T-cell (primary cell): ENCODE measurements at regions not wholly inside any gene's neighbourhood (a gene's known extent, or its start where the extent isn't known, plus 50 kb on each side); places are given as distances from the start of the nearest gene placed in this dataset.

Source experiments
- ATAC-seq, 4 experiments: fragments of 200-7000 bp in 3 of 4; fragments of 150-1000 bp in 1 of 4; cut with Tn5 transposase; replicated peaks in 1 of 4; 1 replicate in 3 of 4; 2 replicates in 1 of 4; pipeline ENCODE4 v1.10.0; 2021; ENCODE audit warnings: moderate library complexity in 3 of 4, mild to moderate bottlenecking in 2 of 4, moderate number of reproducible peaks in 1 of 4
- CTCF ChIA-PET, 2 donors: fragments of 300-600 bp; sonication (Branson Sonifier 250); formaldehyde crosslinking; loops; one replicate each; lab custom pipeline; 2022; ENCODE audit warnings: antibody characterized with exemption in 2 of 2; lab: Charles Lee
- POLR2A ChIA-PET, 2 donors: fragments of 300-600 bp; sonication (Branson Sonifier 250); formaldehyde crosslinking; loops; one replicate each; lab custom pipeline; 2022; ENCODE audit warnings: antibody characterized with exemption in 2 of 2; lab: Charles Lee
- DNase-seq, 35 experiments: peaks; one replicate each; pipeline versions ENCODE4 v3.0.0 to v3.0.0-alpha.2; 2013 to 2023
- H3K27ac ChIP-seq: one replicate; pipeline ENCODE4 v1.5.1; 2013; ENCODE audit warnings: low read length
- H3K27me3 ChIP-seq, 2 experiments: replicated peaks in 1 of 2; 1 replicate in 1 of 2; 2 replicates in 1 of 2; pipeline versions ENCODE4 v1.6.1 to v1.7.0; 2013; ENCODE audit warnings: low read length in 1 of 2, mixed read lengths in 1 of 2; ENCODE audit not compliant: control insufficient read depth in 2 of 2, insufficient read depth in 2 of 2; ENCODE audit errors: extremely low read depth in 1 of 2
- H3K36me3 ChIP-seq, 2 donors: 1 replicate in 1 of 2; 2 replicates in 1 of 2; pipeline versions ENCODE4 v1.6.1 to v1.7.0; 2013; ENCODE audit warnings: low read length in 1 of 2; ENCODE audit not compliant: control insufficient read depth in 2 of 2, insufficient read depth in 1 of 2; ENCODE audit errors: extremely low read depth in 1 of 2
- H3K4me1 ChIP-seq, 2 experiments: 1 replicate in 1 of 2; 2 replicates in 1 of 2; pipeline versions ENCODE4 v1.6.1 to v1.7.0; 2013; ENCODE audit warnings: low read length in 2 of 2, mixed read lengths in 1 of 2; ENCODE audit not compliant: insufficient read depth in 2 of 2, control insufficient read depth in 1 of 2; ENCODE audit errors: extremely low read depth in 1 of 2
- H3K4me3 ChIP-seq, 2 donors: 1 replicate in 1 of 2; 2 replicates in 1 of 2; pipeline versions ENCODE4 v1.5.1 to v1.7.0; 2013; ENCODE audit warnings: mild to moderate bottlenecking in 2 of 2, low read length in 1 of 2, moderate library complexity in 1 of 2; ENCODE audit not compliant: control insufficient read depth in 1 of 2; ENCODE audit errors: extremely low read depth in 1 of 2
- H3K9me3 ChIP-seq: 2 replicates; pipeline ENCODE4 v1.7.0; 2013
- H3K27ac Mint-ChIP-seq, 2 donors: one replicate each; pipeline ENCODE4 v1.8.0; 2020 to 2021; ENCODE audit warnings: mild to moderate bottlenecking in 2 of 2, mixed read lengths in 2 of 2
- H3K27me3 Mint-ChIP-seq, 2 donors: one replicate each; pipeline ENCODE4 v1.8.0; 2021 to 2022; ENCODE audit warnings: mixed read lengths in 2 of 2
- H3K36me3 Mint-ChIP-seq: one replicate; pipeline ENCODE4 v1.8.0; 2021; ENCODE audit warnings: mixed read lengths
- H3K4me1 Mint-ChIP-seq, 3 donors: one replicate each; pipeline ENCODE4 v1.8.0; 2020 to 2022; ENCODE audit warnings: mixed read lengths in 3 of 3, mild to moderate bottlenecking in 1 of 3
- H3K4me3 Mint-ChIP-seq, 3 donors: one replicate each; pipeline ENCODE4 v1.8.0; 2020 to 2022; ENCODE audit warnings: mild to moderate bottlenecking in 3 of 3, mixed read lengths in 3 of 3, moderate library complexity in 3 of 3
- H3K9me3 Mint-ChIP-seq, 3 donors: one replicate each; pipeline ENCODE4 v1.8.0; 2020 to 2022; ENCODE audit warnings: mixed read lengths in 3 of 3
- WGBS: methylation state at CpG from one replicate; pipeline ENCODE4 v1.1.5; 2013; ENCODE audit warnings: missing lambda C conversion rate; ENCODE audit not compliant: insufficient coverage; 5-methylcytosine and 5-hydroxymethylcytosine counted together

DNA sequence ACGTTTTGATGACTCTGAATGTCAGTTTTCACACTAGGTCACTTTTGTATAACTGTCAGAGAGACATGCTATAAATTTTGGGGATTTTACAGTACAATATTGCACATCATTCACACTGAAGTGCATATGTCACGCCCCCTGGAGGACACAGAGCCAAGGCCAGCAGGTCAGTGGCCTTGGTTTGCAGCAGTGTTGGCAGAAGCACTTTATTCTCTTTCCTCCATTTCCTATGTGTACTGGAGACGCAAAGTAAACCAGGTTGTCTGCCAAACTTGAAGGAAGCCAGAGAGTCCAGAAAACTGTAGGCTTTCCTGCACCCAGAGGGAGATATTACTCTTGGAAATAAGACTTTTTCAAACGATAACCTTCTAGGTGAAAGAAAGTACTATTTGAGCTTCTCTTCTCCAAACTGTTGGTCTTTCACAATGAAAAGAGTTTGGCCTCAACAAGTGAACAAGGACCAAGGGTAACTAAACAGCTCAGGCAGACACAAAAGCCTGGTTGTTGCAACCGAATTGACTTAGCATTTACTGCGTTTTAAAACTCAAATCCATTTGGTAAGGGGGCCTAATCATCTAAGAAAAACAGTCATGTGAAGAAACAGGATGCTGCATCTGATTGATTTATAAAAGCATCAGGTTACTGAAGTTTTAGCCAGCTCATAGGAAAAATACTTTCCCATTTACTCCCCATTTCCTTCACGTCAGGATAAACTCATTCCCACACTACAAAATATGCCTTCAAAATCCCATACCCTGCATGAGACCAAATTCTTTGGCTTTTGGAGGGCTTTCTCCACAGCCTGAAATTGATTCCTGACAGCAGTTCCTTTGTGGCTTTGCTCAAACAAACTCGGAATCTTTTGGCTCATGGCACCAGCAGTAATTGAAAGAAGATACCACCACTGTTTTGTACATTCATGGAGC, 83.0 kb upstream of the SEC61G start:
- 30% methylated on average over 5 of the region's 8 CpGs for WGBS
- Histone ChIP-seq H3K4me1 (no peaks in the 10 kb centered on the region), H3K27ac (no peak overlapping the region), H3K9me3 (no peaks in the 10 kb centered on the region), H3K36me3 (no peaks in the 10 kb centered on the region), H3K27me3 (peaks cover 0 to 7% of the 10 kb centered on the region in 2 experiments), H3K4me3 (no peak overlapping the region)
- Mint-ChIP-seq H3K36me3 (no peaks in the 10 kb centered on the region), H3K4me1 (no peaks in the 10 kb centered on the region), H3K27me3 (peaks cover 0 to 2% of the 10 kb centered on the region in 2 donors), H3K9me3 (no peaks in the 10 kb centered on the region), H3K27ac (no peak overlapping the region), H3K4me3 (no peak overlapping the region)
- ChIA-PET CTCF (no interaction called here), POLR2A (no interaction called here)
- peak in 1 of 35 experiments; percentile 7 for DNase-seq
- ATAC-seq = no peak

DNA sequence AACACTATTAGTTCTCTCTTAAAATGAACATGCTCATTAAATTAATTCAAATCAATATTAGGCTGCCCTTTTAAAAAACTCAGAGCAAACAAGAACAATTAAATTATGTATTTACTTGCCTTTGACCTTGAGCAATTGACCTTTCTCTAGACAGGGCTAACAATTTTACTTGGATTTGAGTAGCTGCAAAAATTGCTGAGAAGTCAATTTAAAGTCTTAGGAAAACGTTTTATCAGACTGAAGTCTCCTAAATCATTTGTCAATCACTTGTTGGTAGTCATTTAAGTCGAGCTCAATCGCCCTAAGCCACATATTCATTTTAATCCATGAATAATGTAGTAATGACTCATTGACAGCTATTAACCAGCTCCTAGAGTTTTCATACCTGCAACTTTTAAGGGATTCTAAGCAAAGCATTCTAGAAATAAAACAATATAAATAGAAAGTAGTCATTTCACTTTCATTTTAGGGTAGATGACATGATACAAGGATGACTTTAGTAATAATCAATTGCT, 84.9 kb upstream of the SEC61G start:
- H3K9me3 ChIP-seq = no peaks in the 10 kb centered on the region
- H3K4me3 ChIP-seq = no peak overlapping the region
- ChIA-PET CTCF (no interaction called here), POLR2A (interaction anchor here in 1 of 2 donors (0.6 kb wide), 1 partner anchor 55 kb away, joined by 3 read pairs; no protein-coding TSS in a partner anchor)
- Mint-ChIP-seq H3K36me3 (no peaks in the 10 kb centered on the region), H3K4me1 (no peaks in the 10 kb centered on the region), H3K27ac (no peak overlapping the region), H3K27me3 (peaks cover 0 to 2% of the 10 kb centered on the region in 2 donors), H3K4me3 (no peak overlapping the region), H3K9me3 (no peaks in the 10 kb centered on the region)
- peaks cover 0 to 7% of the 10 kb centered on the region in 2 experiments for H3K27me3 ChIP-seq
- H3K27ac ChIP-seq = no peak overlapping the region
- ATAC-seq (no peak), DNase-seq (no peak)
- no peaks in the 10 kb centered on the region for H3K36me3 ChIP-seq
- no CpG with 5 or more reads among the region's 3 CpGs for WGBS
- H3K4me1 ChIP-seq = no peaks in the 10 kb centered on the region

DNA sequence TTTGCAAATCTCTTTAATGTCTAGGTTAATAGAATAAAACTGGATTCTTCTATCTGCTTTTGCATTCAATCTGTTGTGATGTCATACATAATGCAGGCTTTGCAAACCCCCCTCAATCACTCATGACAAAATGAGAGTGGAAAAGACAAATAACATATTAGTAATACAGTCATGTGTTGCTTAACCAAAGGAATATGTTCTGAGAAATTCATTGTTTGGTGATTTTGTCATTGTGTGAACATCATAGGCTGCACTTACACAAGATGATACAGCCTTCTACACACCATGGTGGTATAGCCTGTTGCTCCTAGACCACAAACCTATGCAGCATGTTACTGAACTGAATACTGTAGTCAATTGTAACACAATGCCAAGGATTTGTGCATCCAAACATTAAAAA, 87.3 kb upstream of the SEC61G start:
- Histone ChIP-seq H3K27ac (no peak overlapping the region), H3K27me3 (no peaks in the 10 kb centered on the region), H3K36me3 (no peaks in the 10 kb centered on the region), H3K4me1 (no peaks in the 10 kb centered on the region), H3K4me3 (no peak overlapping the region), H3K9me3 (no peaks in the 10 kb centered on the region)
- no peaks in the 10 kb centered on the region for H3K4me1 Mint-ChIP-seq
- H3K9me3 Mint-ChIP-seq = peaks cover 5 to 10% (median 9%) of the 10 kb centered on the region in 3 donors
- DNase-seq (no peak), ATAC-seq (no peak)
- H3K27me3 Mint-ChIP-seq = no peaks in the 10 kb centered on the region
- no peak overlapping the region for H3K4me3 Mint-ChIP-seq
- ChIA-PET CTCF (no interaction called here), POLR2A (no interaction called here)
- no peak overlapping the region for H3K27ac Mint-ChIP-seq
- H3K36me3 Mint-ChIP-seq = no peaks in the 10 kb centered on the region

DNA sequence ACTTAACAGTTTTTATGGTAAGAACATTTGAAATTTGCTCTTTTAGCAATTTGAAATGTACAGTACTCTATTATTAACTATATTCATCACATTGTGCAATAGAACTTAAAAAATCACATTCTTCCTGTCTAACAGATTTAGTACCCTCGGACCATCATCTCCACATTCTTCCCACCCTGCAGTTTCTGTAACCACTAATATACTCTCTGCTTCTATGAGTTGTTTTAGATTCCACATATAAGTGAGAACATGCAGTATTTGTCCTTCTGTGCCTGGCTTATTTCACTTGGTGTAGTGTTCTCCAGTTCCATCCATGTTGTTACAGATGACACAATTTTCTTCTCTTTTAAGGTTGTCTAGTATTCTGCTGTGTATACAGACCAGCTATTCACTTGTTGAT, 88.9 kb upstream of the SEC61G start:
- H3K27ac Mint-ChIP-seq = no peak overlapping the region
- DNase-seq (no peak), ATAC-seq (no peak)
- H3K27ac ChIP-seq = no peak overlapping the region
- H3K27me3 Mint-ChIP-seq = no peaks in the 10 kb centered on the region
- no CpG with 5 or more reads among the region's 1 CpG for WGBS
- H3K4me1 Mint-ChIP-seq = no peaks in the 10 kb centered on the region
- CTCF ChIA-PET = no interaction called here
- H3K36me3 ChIP-seq = no peaks in the 10 kb centered on the region
- no peak overlapping the region for H3K4me3 Mint-ChIP-seq
- H3K4me1 ChIP-seq = no peaks in the 10 kb centered on the region
- H3K36me3 Mint-ChIP-seq = no peaks in the 10 kb centered on the region
- peaks cover 10 to 21% (median 14%) of the 10 kb centered on the region in 3 donors for H3K9me3 Mint-ChIP-seq
- H3K9me3 ChIP-seq = no peaks in the 10 kb centered on the region
- no peaks in the 10 kb centered on the region for H3K27me3 ChIP-seq
- no peak overlapping the region for H3K4me3 ChIP-seq
- POLR2A ChIA-PET = no interaction called here

DNA sequence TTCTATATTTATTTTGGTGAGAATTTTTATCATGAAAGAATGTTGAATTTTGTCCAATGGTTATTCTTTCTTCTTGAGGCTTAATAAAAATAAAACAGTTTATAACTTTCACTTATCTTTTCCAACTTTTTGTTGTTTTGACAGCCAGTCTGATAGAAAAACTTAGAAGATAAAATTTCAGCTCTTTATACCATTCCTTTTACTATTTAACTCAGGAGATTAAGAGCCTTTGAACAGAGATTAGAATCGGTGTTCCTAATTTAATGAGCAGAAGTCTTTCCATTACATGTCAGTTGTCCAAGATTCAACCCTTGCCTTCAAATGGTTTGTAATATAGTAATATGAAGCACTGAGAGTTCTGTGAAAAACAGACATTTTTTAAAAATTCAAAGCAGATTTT, 97.8 kb upstream of the SEC61G start:
- Mint-ChIP-seq H3K9me3 (peaks cover 11 to 22% (median 21%) of the 10 kb centered on the region in 3 donors), H3K27ac (no peak overlapping the region), H3K27me3 (peaks cover 8 to 16% of the 10 kb centered on the region in 2 donors), H3K4me1 (no peaks in the 10 kb centered on the region), H3K4me3 (no peak overlapping the region), H3K36me3 (no peaks in the 10 kb centered on the region)
- Histone ChIP-seq H3K4me1 (no peaks in the 10 kb centered on the region), H3K27ac (no peak overlapping the region), H3K36me3 (no peaks in the 10 kb centered on the region), H3K9me3 (no peaks in the 10 kb centered on the region), H3K4me3 (no peak overlapping the region), H3K27me3 (peaks cover 0 to 20% of the 10 kb centered on the region in 2 experiments)
- CTCF ChIA-PET = no interaction called here
- POLR2A ChIA-PET = no interaction called here
- no peak for DNase-seq
- WGBS = no CpG with 5 or more reads among the region's 1 CpG
- ATAC-seq = no peak

DNA sequence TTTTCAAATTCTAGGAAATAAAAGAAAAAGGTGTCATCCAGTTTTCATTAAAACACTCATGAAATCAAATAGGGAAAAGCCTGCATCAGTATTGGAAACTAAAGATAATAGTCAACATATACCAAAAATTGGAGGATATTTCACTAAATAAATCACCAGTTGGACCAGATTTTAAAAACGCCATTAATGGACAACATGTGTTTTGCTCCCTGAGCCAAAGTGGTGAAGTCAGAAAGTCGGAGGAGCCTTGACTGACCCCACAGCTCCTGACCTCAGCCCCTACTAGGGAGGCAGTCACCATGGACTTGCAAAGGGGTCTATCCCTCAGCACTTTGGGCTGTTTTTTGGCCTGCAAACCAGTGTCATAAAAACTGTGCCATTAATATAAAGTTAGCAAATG, 98.3 kb upstream of the SEC61G start:
- H3K27me3 Mint-ChIP-seq = peaks cover 8 to 16% of the 10 kb centered on the region in 2 donors
- POLR2A ChIA-PET = no interaction called here
- DNase-seq (no peak), ATAC-seq (no peak)
- no peak overlapping the region for H3K27ac ChIP-seq
- H3K9me3 Mint-ChIP-seq = peaks cover 11 to 21% (median 18%) of the 10 kb centered on the region in 3 donors
- CTCF ChIA-PET = no interaction called here
- H3K36me3 ChIP-seq = no peaks in the 10 kb centered on the region
- no peaks in the 10 kb centered on the region for H3K36me3 Mint-ChIP-seq
- 86% methylated on average over 2 of the region's 2 CpGs for WGBS
- H3K27ac Mint-ChIP-seq = no peak overlapping the region
- no peak overlapping the region for H3K4me3 Mint-ChIP-seq
- no peaks in the 10 kb centered on the region for H3K4me1 ChIP-seq
- peaks cover 0 to 20% of the 10 kb centered on the region in 2 experiments for H3K27me3 ChIP-seq
- no peaks in the 10 kb centered on the region for H3K9me3 ChIP-seq
- H3K4me1 Mint-ChIP-seq = no peaks in the 10 kb centered on the region
- H3K4me3 ChIP-seq = no peak overlapping the region
